Brain microvascular endothelial cell (primary cell): ENCODE measurements at regions not wholly inside any gene's neighbourhood (a gene's known extent, or its start where the extent isn't known, plus 50 kb on each side); places are given as distances from the start of the nearest gene placed in this dataset.

Source experiments
- DNase-seq: peaks from one replicate; pipeline ENCODE4 v3.0.0-alpha.2; 2020
- H3K27ac ChIP-seq: fragments of 250-450 bp; sonication (Bioruptor Pico); 2 replicates; pipeline ENCODE4 v1.5.1; 2020; ENCODE audit warnings: mild to moderate bottlenecking, moderate library complexity
- H3K27me3 ChIP-seq: fragments of 250-450 bp; sonication (Bioruptor Pico); replicated peaks from 2 replicates; pipeline ENCODE4 v1.5.1; 2020; ENCODE audit warnings: mild to moderate bottlenecking
- H3K36me3 ChIP-seq: fragments of 250-450 bp; sonication (Bioruptor Pico); replicated peaks from 2 replicates; pipeline ENCODE4 v1.5.1; 2020; ENCODE audit warnings: mild to moderate bottlenecking
- H3K4me3 ChIP-seq: 2 replicates; pipeline ENCODE4 v1.5.1; 2011; ENCODE audit warnings: low read depth, mild to moderate bottlenecking, control low read depth, low read length, moderate library complexity
- in situ Hi-C: cut with HindIII; loops from 2 replicates; pipeline ENCODE4 v1.10.0; 2017; ENCODE audit warnings: low sequenced_read_pairs, low pct_ligation_motif_present
- TF ChIP-seq, protein P1 (sequence below): IDR thresholded peaks from 2 replicates; pipeline ENCODE4 v1.5.1; 2011; ENCODE audit warnings: low read depth, mild to moderate bottlenecking, moderate library complexity, low read length, control low read depth, inconsistent platforms; ENCODE audit errors: missing control alignments

DNA sequence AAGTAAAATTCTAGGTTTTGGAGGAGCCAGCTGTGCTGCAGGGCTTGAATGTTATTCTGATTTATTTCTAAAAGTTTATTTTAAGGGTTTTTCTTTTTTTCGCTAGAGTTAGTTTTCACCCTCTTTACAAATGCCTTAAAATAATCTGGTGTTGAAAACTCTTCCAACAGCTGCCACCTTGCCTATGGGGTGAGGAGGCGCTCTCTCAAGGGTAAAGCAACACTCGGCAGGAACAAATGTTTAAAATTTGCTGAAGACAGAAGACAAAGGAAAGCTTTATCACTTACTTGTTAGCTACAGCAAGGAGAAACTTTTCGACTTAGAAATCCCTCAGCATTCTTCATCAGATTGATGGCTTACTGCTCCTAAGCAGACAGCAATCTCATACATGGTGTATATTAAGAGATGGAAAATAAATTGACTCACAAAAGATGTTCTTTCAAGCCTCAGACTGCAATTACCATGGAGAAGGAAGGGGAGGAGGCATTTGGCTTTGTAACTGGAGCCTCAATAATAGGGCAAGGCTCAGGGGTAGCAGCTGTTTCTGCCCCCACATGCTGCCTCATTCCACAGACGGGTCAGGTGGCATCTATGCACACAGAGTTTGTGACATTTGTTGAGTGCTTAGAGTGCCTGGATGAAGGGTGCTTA lies 79.8 kb upstream of the RALGPS2 start:
- Histone ChIP-seq H3K4me3 (no peak overlapping the region), H3K36me3 (no peaks in the 10 kb centered on the region), H3K27me3 (no peaks in the 10 kb centered on the region), H3K27ac (no peak overlapping the region)
- TF ChIP-seq, protein P1, sequence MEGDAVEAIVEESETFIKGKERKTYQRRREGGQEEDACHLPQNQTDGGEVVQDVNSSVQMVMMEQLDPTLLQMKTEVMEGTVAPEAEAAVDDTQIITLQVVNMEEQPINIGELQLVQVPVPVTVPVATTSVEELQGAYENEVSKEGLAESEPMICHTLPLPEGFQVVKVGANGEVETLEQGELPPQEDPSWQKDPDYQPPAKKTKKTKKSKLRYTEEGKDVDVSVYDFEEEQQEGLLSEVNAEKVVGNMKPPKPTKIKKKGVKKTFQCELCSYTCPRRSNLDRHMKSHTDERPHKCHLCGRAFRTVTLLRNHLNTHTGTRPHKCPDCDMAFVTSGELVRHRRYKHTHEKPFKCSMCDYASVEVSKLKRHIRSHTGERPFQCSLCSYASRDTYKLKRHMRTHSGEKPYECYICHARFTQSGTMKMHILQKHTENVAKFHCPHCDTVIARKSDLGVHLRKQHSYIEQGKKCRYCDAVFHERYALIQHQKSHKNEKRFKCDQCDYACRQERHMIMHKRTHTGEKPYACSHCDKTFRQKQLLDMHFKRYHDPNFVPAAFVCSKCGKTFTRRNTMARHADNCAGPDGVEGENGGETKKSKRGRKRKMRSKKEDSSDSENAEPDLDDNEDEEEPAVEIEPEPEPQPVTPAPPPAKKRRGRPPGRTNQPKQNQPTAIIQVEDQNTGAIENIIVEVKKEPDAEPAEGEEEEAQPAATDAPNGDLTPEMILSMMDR, result no peak
- no peak for DNase-seq
- in situ Hi-C loops, result no loop called here

DNA sequence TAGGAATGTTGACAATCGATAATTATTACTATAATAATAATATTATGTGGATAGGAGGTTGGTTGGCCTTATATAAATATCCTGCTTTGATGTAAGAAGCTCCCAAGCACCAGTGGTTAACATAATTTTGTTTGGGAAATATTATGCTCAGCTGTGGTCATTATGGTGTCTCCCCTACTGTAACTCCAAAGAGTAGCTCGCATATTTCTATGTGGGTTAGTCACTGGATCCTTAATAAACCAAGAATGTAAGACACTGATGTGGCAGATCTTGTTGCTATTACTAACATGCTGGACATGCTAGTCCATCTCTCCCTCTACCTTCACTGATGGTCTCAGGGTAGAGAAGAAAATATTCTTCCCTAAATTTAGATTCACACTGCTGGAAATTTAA lies 79.2 kb upstream of the RALGPS2 start:
- no peak overlapping the region for H3K4me3 ChIP-seq
- DNase-seq, result peak; percentile 70
- TF ChIP-seq, protein P1, result no peak
- no peak overlapping the region for H3K27ac ChIP-seq
- in situ Hi-C loops, result no loop called here
- no peaks in the 10 kb centered on the region for H3K36me3 ChIP-seq
- no peaks in the 10 kb centered on the region for H3K27me3 ChIP-seq

DNA sequence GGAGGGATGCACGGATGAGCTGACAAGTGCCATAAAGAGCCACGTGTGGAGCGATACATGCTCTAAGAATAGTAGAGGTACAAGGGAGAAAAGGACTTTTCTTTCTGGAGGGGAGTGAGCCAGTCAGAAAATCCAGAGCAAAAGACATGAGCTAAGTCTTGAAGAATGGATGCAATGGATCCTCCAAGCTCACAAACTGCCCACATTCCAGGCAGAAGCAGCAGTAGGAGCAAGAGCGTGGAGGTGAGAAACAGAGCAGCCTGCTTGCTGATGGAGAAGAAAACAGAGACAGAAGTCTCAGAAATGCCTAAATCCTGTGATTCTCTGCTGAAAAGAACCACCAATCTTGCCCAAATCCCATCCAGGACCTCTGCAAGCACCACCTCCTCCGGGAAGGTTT lies 78.2 kb upstream of the RALGPS2 start:
- in situ Hi-C loops, result no loop called here

DNA sequence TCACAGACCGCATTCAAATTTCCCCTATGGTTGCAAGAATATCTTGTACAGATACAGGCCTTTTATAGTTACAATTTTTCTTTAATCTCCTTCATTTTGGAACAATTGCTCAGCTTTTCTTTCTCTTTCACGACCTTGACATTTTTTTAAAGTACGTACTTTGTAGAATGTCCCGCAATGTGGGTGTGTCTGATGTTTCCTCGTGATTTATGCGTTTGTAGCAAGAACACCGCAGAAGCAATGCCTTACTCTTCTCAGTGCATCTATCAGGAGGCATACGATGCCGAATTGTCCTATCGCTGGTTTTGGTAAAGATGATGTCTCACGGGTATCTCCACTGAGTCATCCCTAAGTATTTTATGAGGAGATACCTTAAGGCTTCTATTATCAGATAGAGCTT lies 76.9 kb upstream of the RALGPS2 start:
- TF ChIP-seq, protein P1, result no peak
- H3K27me3 ChIP-seq, result no peaks in the 10 kb centered on the region
- H3K36me3 ChIP-seq, result no peaks in the 10 kb centered on the region
- in situ Hi-C loops, result no loop called here
- no peak for DNase-seq
- no peak overlapping the region for H3K27ac ChIP-seq
- no peak overlapping the region for H3K4me3 ChIP-seq

More for the DNA sequence above, 78.2 kb upstream of the RALGPS2 start:
- DNase-seq, result no peak
- Histone ChIP-seq H3K4me3 (no peak overlapping the region), H3K27ac (no peak overlapping the region), H3K36me3 (no peaks in the 10 kb centered on the region), H3K27me3 (no peaks in the 10 kb centered on the region)
- TF ChIP-seq, protein P1, result no peak

DNA sequence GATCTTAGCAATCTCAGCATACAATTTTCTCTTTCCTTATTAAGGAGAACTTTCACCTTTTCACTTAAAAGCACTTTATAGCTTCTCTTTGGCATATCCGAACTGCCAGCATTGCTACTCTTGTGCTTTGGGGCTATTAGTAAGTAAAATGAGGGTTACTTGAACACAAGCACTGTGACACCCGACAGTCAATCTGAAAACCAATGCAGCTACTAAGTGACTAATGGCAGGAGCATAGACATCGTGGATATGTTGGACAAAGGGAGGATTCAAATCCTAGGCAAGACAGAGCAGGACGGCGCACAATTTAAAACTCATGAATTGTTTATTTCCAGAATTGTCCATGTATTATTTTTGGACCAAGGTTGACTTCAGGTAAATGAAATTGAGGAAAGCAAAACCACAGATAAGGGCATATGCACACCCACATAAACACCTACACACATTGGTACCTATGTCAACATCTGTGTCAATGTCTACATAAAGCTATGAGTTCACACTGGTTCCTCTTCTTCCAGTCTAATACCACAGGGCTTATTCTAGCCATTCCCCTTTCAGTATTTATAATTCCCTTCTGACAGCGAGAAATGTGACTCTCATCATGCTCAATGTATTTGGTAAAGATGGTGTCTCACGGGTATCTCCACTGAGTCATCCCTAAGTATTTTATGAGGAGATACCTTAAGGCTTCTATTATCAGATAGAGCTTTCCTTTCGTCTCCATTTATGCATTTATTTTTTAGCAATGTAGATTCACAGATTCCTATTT lies 75.3 kb upstream of the RALGPS2 start:
- in situ Hi-C loops, result no loop called here
- TF ChIP-seq, protein P1, result no peak
- DNase-seq, result no peak
- Histone ChIP-seq H3K4me3 (no peak overlapping the region), H3K36me3 (no peaks in the 10 kb centered on the region), H3K27ac (no peak overlapping the region), H3K27me3 (no peaks in the 10 kb centered on the region)
